Heart left ventricle (tissue), 13 donors: ENCODE measurements at regions not wholly inside any gene's neighbourhood (a gene's known extent, or its start where the extent isn't known, plus 50 kb on each side); places are given as distances from the start of the nearest gene placed in this dataset.

Experiments
- CTCF ChIP-seq, 12 donors: fragments of 200-600 bp; sonication (generic) in 4 of 12; IDR thresholded peaks; one replicate each; pipeline versions ENCODE4 v1.5.0 to v1.8.0; 2018 to 2022; ENCODE audit warnings: antibody characterized with exemption in 12 of 12, mild to moderate bottlenecking in 5 of 12
- POLR2A ChIP-seq, 2 donors: fragments of 450-650 bp; IDR thresholded peaks; one replicate each; pipeline ENCODE4 v1.6.1; 2017; ENCODE audit warnings: antibody characterized with exemption in 2 of 2, mild to moderate bottlenecking in 2 of 2, moderate library complexity in 2 of 2
- donor health status: ischemic (EF 13 %, LVEDD 7.1; RV severe dilation, severe dysfunction).
- donor health status: DM: no; HTN: yes; CAD: no.
- donor health status: DM: no; HTN: no; CAD: no.
- donor health status: ischemic (EF 25% LVEDD 6.9; RV normal size, moderate dysfunction).
- donor health status: ischemic (EF 25% LVEDD 5.7; RV mildly dilated, moderate dysfunction).
- donor health status: ischemic (EF 35%, LVEDD 5.7; RV mildly dilated, moderate dysfunction).
- donor health status: nonischemic (EF 11% LVEDD 7.7; RV severe dilation, severe dysfunction).
- donor health status: DM: yes; HTN: yes; CAD: no.
- donor health status: PGD.
- donor health status: ischemic (EF 29% LVEDD 5.4; RV normal size, mild dysfunction).
- donor health status: nonischemic (EF 23%, LVEDD 6.1; RV moderate dilation, normal function).

DNA sequence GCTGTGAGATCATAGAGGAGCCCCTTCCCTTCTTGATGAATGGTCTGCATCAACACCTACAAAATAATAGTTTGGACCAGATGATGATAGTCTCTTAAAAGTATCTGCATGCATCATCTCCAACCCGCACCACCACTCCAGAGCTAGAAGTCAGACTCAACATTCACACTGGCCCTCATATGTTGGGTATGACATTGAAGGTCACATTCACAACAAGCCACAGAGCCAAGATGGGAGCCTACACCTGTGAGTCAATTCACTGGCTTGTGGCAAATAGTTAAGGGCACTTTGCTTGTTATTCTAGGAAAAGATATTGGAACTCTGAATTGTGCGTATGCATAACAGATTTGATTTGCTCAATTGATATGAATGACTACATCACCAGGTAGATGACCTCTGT lies 1197.9 kb downstream of the VRK1 start:
- TF ChIP-seq POLR2A (IDR thresholded peaks at IDR 0.05) (no peak), CTCF (IDR thresholded peaks at IDR 0.05) (no peak)
